SK-N-SH treated with all-trans-retinoic acid at 6 μM for 48 hours (cell line): ENCODE measurements at regions not wholly inside any gene's neighbourhood (a gene's known extent, or its start where the extent isn't known, plus 50 kb on each side); places are given as distances from the start of the nearest gene placed in this dataset.

Experiments
- ESRRG ChIP-seq: fragments of 250-450 bp; sonication (Bioruptor Pico); IDR thresholded peaks from 2 replicates; pipeline ENCODE4 v1.6.1; 2021; ENCODE audit warnings: mild to moderate bottlenecking
- ZC3H10 ChIP-seq: fragments of 250-450 bp; sonication (Bioruptor Pico); IDR thresholded peaks from 2 replicates; pipeline ENCODE4 v1.5.1; 2021; ENCODE audit warnings: mild to moderate bottlenecking, moderate library complexity

- no peak for TF ChIP-seq ESRRG (CRISPR knock-in tag)
- TF ChIP-seq ZC3H10 (CRISPR knock-in tag): no peak
These were observed 59.4 kb upstream of the CD44 start for GRCh38 chr11:35079611-35080010.
